H9 (cell line): ENCODE measurements at regions not wholly inside any gene's neighbourhood (a gene's known extent, or its start where the extent isn't known, plus 50 kb on each side); places are given as distances from the start of the nearest gene placed in this dataset.

Experiments
- DNase-seq: peaks from one replicate; pipeline ENCODE4 v3.0.0-alpha.2; 2017
- H2AFZ ChIP-seq: one replicate; pipeline ENCODE4 v1.6.1; 2013; ENCODE audit warnings: mild to moderate bottlenecking, low read length, control low read depth, moderate library complexity
- H2AK5ac ChIP-seq: 2 replicates; pipeline ENCODE4 v1.6.1; 2013; ENCODE audit warnings: low read length, control low read depth, mixed read lengths; ENCODE audit not compliant: insufficient read length
- H2BK120ac ChIP-seq: one replicate; pipeline ENCODE4 v1.6.1; 2013; ENCODE audit warnings: low read depth, mild to moderate bottlenecking, low read length, control low read depth, inconsistent platforms; ENCODE audit not compliant: poor library complexity, severe bottlenecking
- H2BK12ac ChIP-seq: 2 replicates; pipeline ENCODE4 v1.6.1; 2013; ENCODE audit warnings: low read length, control low read depth, mixed read lengths, low read depth; ENCODE audit not compliant: insufficient read length
- H2BK15ac ChIP-seq: 2 replicates; pipeline ENCODE4 v1.6.1; 2013; ENCODE audit warnings: low read depth, low read length, control low read depth
- H2BK20ac ChIP-seq: one replicate; pipeline ENCODE4 v1.6.1; 2013; ENCODE audit warnings: low read depth, mild to moderate bottlenecking, low read length, control low read depth, inconsistent platforms; ENCODE audit not compliant: poor library complexity, severe bottlenecking
- H2BK5ac ChIP-seq: 2 replicates; pipeline ENCODE4 v1.6.1; 2013; ENCODE audit warnings: low read length, control low read depth, mixed read lengths; ENCODE audit not compliant: insufficient read length
- H3K14ac ChIP-seq: 2 replicates; pipeline ENCODE4 v1.6.1; 2013; ENCODE audit warnings: low read length, control low read depth; ENCODE audit not compliant: insufficient read depth
- H3K18ac ChIP-seq: 2 replicates; pipeline ENCODE4 v1.6.1; 2013; ENCODE audit warnings: low read depth, mild to moderate bottlenecking, mixed read lengths, low read length, control low read depth; ENCODE audit not compliant: insufficient read length
- H3K23ac ChIP-seq: 2 replicates; pipeline ENCODE4 v1.6.1; 2013; ENCODE audit warnings: low read length, control low read depth, mixed read lengths, low read depth; ENCODE audit not compliant: insufficient read length
- H3K23me2 ChIP-seq: 2 replicates; pipeline ENCODE4 v1.6.1; 2013; ENCODE audit warnings: low read depth, mild to moderate bottlenecking, mixed read lengths, low read length, control low read depth; ENCODE audit not compliant: insufficient read length, poor library complexity, severe bottlenecking
- H3K27ac ChIP-seq: 2 replicates; pipeline ENCODE4 v1.5.1; 2013; ENCODE audit warnings: low read length, control low read depth, mixed read lengths, low read depth; ENCODE audit not compliant: insufficient read length
- H3K27me3 ChIP-seq: 2 replicates; pipeline ENCODE4 v1.6.1; 2013; ENCODE audit warnings: low read length, control low read depth, inconsistent platforms; ENCODE audit not compliant: insufficient read depth
- H3K4ac ChIP-seq: 2 replicates; pipeline ENCODE4 v1.6.1; 2013; ENCODE audit warnings: low read depth, mild to moderate bottlenecking, control low read depth, inconsistent platforms, low read length, moderate library complexity
- H3K4me1 ChIP-seq: 2 replicates; pipeline ENCODE4 v1.6.1; 2013; ENCODE audit warnings: low read length, control low read depth, inconsistent platforms; ENCODE audit not compliant: insufficient read depth
- H3K4me2 ChIP-seq: 2 replicates; pipeline ENCODE4 v1.6.1; 2013; ENCODE audit warnings: low read length, control low read depth, mixed read lengths; ENCODE audit not compliant: insufficient read length, insufficient read depth
- H3K56ac ChIP-seq: 2 replicates; pipeline ENCODE4 v1.6.1; 2013; ENCODE audit warnings: low read depth, mild to moderate bottlenecking, mixed read lengths, low read length, control low read depth; ENCODE audit not compliant: insufficient read length
- H3K79me1 ChIP-seq: 2 replicates; pipeline ENCODE4 v1.6.1; 2013; ENCODE audit warnings: low read depth, mild to moderate bottlenecking, moderate library complexity, low read length, control low read depth, inconsistent platforms; ENCODE audit not compliant: insufficient read depth, poor library complexity, severe bottlenecking
- H3K79me2 ChIP-seq: 2 replicates; pipeline ENCODE4 v1.6.1; 2013; ENCODE audit warnings: low read length, control low read depth, inconsistent platforms; ENCODE audit not compliant: insufficient read depth
- H3K9ac ChIP-seq: 2 replicates; pipeline ENCODE4 v1.6.1; 2013; ENCODE audit warnings: low read length, control low read depth, mixed read lengths; ENCODE audit not compliant: insufficient read length; ENCODE audit errors: extremely low read depth
- H3K9me3 ChIP-seq: one replicate; pipeline ENCODE4 v1.6.1; 2013; ENCODE audit warnings: low read depth, low read length, inconsistent platforms; ENCODE audit not compliant: control insufficient read depth
- H3T11ph ChIP-seq: one replicate; pipeline ENCODE4 v1.6.1; 2013; ENCODE audit warnings: mild to moderate bottlenecking, low read length, control low read depth, inconsistent platforms
- H4K20me1 ChIP-seq: one replicate; pipeline ENCODE4 v1.6.1; 2013; ENCODE audit not compliant: control insufficient read depth, insufficient read length, insufficient read depth
- H4K5ac ChIP-seq: 2 replicates; pipeline ENCODE4 v1.6.1; 2013; ENCODE audit warnings: low read depth, mild to moderate bottlenecking, mixed read lengths, low read length, control low read depth; ENCODE audit not compliant: insufficient read length
- H4K8ac ChIP-seq: replicated peaks from 2 replicates; pipeline ENCODE4 v1.6.1; 2013; ENCODE audit warnings: low read length, control low read depth, mixed read lengths, low read depth; ENCODE audit not compliant: insufficient read length
- H4K91ac ChIP-seq: 2 replicates; pipeline ENCODE4 v1.6.1; 2013; ENCODE audit warnings: low read depth, mild to moderate bottlenecking, moderate library complexity, mixed read lengths, low read length, control low read depth; ENCODE audit not compliant: insufficient read length
- H3K27ac Mint-ChIP-seq, 3 experiments: 2 replicates in 2 of 3; 3 replicates in 1 of 3; pipeline ENCODE4 v1.8.0; 2020 to 2021; ENCODE audit warnings: mixed read lengths in 3 of 3, mild to moderate bottlenecking in 1 of 3, moderate library complexity in 1 of 3
- H3K27me3 Mint-ChIP-seq: 2 replicates; pipeline ENCODE4 v1.8.0; 2021; ENCODE audit warnings: low read depth, mild to moderate bottlenecking, moderate library complexity, mixed read lengths
- H3K36me3 Mint-ChIP-seq, 3 experiments: 2 replicates in 2 of 3; 3 replicates in 1 of 3; pipeline ENCODE4 v1.8.0; 2020 to 2021; ENCODE audit warnings: low read depth in 3 of 3, mixed read lengths in 3 of 3; ENCODE audit not compliant: insufficient read depth in 1 of 3
- H3K4me1 Mint-ChIP-seq, 2 experiments: 2 replicates each; pipeline ENCODE4 v1.8.0; 2020; ENCODE audit warnings: mixed read lengths in 2 of 2
- H3K4me3 Mint-ChIP-seq, 2 experiments: 2 replicates in 1 of 2; 3 replicates in 1 of 2; pipeline ENCODE4 v1.8.0; 2020 to 2021; ENCODE audit warnings: mild to moderate bottlenecking in 2 of 2, mixed read lengths in 2 of 2, moderate library complexity in 1 of 2
- H3K9me3 Mint-ChIP-seq, 2 experiments: 2 replicates in 1 of 2; 3 replicates in 1 of 2; pipeline ENCODE4 v1.8.0; 2020; ENCODE audit warnings: mild to moderate bottlenecking in 2 of 2, mixed read lengths in 2 of 2, moderate library complexity in 1 of 2
- WGBS: extraction: QIAGEN DNeasy Blood & Tissue Kit; methylation state at CpG from one replicate; pipeline ENCODE4 v1.1.7; 2013; ENCODE audit warnings: missing lambda C conversion rate, low lambda C conversion rate, mixed read lengths; ENCODE audit not compliant: insufficient read length; ENCODE audit errors: extremely low coverage; 5-methylcytosine and 5-hydroxymethylcytosine counted together
- TF ChIP-seq, protein P1 (sequence below): fragments of 200-600 bp; sonication (generic); conservative IDR thresholded peaks from 3 replicates; pipeline ENCODE4 v1.8.0; 2021; ENCODE audit warnings: antibody characterized with exemption, mild to moderate bottlenecking

DNA sequence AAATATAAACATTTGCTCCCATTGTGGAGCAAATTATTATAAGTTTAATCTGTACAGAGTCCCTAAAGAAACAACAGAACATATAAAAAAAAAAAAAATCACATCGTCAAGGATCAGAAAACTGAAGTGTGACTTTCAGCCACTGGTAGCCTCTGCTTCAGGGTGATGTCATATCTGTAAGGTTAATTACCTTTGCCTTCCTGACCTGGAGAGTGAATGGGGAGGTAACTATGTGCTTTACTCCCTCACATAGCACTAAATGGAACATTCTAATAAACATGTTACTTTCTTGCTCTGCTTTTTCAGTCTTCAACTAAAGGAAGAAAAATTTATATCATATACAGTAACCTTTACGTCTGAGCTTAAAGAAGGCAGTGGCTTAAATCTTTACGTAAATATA is 70.3 kb upstream of the TRPM3 start:
- no peak overlapping the region for H3K27ac Mint-ChIP-seq

More for the DNA sequence above, 70.3 kb upstream of the TRPM3 start:
- Histone ChIP-seq H3K4ac (no peak overlapping the region), H4K20me1 (no peaks in the 10 kb centered on the region), H3K27ac (no peak overlapping the region), H3K56ac (no peak overlapping the region), H2BK120ac (no peak overlapping the region), H4K5ac (no peak overlapping the region), H2AFZ (no peak overlapping the region), H2BK20ac (no peak overlapping the region), H3K27me3 (no peaks in the 10 kb centered on the region), H2BK5ac (no peak overlapping the region), H3K14ac (no peak overlapping the region), H3K18ac (no peak overlapping the region), H3K79me1 (no peaks in the 10 kb centered on the region), H2BK12ac (no peak overlapping the region), H3K79me2 (no peaks in the 10 kb centered on the region), H2AK5ac (no peak overlapping the region), H3K23me2 (no peaks in the 10 kb centered on the region), H3K9me3 (no peaks in the 10 kb centered on the region), H2BK15ac (no peak overlapping the region), H3T11ph (no peak overlapping the region), H3K9ac (no peak overlapping the region), H3K4me2 (no peak overlapping the region), H4K8ac (no peak overlapping the region), H4K91ac (no peak overlapping the region), H3K23ac (no peak overlapping the region), H3K4me1 (no peaks in the 10 kb centered on the region)
- Mint-ChIP-seq H3K4me3 (no peak overlapping the region), H3K27me3 (no peaks in the 10 kb centered on the region), H3K9me3 (peaks cover 3 to 4% of the 10 kb centered on the region in 2 experiments; a peak in 3 of 5 replicates), H3K36me3 (peaks cover 0 to 4% (median 0%) of the 10 kb centered on the region in 3 experiments; a peak in 1 of 7 replicates), H3K4me1 (no peaks in the 10 kb centered on the region)
- DNase-seq: no peak
- no CpG with 5 or more reads among the region's 3 CpGs for WGBS
- TF ChIP-seq, protein P1, sequence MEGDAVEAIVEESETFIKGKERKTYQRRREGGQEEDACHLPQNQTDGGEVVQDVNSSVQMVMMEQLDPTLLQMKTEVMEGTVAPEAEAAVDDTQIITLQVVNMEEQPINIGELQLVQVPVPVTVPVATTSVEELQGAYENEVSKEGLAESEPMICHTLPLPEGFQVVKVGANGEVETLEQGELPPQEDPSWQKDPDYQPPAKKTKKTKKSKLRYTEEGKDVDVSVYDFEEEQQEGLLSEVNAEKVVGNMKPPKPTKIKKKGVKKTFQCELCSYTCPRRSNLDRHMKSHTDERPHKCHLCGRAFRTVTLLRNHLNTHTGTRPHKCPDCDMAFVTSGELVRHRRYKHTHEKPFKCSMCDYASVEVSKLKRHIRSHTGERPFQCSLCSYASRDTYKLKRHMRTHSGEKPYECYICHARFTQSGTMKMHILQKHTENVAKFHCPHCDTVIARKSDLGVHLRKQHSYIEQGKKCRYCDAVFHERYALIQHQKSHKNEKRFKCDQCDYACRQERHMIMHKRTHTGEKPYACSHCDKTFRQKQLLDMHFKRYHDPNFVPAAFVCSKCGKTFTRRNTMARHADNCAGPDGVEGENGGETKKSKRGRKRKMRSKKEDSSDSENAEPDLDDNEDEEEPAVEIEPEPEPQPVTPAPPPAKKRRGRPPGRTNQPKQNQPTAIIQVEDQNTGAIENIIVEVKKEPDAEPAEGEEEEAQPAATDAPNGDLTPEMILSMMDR: no peak
